ENCODE measurements at regions not wholly inside any gene's neighbourhood (a gene's known extent, or its start where the extent isn't known, plus 50 kb on each side); places are given as distances from the start of the nearest gene placed in this dataset.
A peak's percentile ranks its signal among the peaks of the same experiment; 100 is the strongest.

DNA sequence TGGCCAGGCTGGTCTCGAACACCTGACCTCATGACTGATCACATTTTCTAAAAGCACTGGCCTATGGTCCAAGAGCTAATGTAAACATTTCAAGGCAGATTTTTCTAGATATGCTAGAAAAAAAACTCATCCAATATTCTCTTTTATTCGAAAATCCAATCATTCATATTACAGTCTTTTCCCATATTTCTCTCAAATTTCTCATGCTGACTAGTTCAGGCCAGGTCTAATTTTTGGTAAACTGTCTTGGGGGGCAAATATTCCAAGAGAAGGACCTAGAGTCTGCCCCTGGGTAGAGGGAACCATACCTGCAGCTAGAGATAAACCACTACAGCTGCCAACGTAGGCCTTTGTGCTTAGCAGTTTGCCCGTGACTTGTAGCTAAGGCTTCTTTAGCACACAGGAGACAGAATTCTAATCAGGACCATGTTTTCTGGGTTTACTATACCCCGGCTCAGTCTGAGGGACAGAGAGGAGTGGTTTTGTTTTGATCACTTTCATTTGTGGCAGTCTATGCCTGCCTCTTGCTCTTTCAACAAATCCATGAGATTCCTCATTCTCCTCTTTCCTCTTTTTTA is 71.8 kb upstream of the CITED2 start (continued):
- TF ChIP-seq, protein P1, sequence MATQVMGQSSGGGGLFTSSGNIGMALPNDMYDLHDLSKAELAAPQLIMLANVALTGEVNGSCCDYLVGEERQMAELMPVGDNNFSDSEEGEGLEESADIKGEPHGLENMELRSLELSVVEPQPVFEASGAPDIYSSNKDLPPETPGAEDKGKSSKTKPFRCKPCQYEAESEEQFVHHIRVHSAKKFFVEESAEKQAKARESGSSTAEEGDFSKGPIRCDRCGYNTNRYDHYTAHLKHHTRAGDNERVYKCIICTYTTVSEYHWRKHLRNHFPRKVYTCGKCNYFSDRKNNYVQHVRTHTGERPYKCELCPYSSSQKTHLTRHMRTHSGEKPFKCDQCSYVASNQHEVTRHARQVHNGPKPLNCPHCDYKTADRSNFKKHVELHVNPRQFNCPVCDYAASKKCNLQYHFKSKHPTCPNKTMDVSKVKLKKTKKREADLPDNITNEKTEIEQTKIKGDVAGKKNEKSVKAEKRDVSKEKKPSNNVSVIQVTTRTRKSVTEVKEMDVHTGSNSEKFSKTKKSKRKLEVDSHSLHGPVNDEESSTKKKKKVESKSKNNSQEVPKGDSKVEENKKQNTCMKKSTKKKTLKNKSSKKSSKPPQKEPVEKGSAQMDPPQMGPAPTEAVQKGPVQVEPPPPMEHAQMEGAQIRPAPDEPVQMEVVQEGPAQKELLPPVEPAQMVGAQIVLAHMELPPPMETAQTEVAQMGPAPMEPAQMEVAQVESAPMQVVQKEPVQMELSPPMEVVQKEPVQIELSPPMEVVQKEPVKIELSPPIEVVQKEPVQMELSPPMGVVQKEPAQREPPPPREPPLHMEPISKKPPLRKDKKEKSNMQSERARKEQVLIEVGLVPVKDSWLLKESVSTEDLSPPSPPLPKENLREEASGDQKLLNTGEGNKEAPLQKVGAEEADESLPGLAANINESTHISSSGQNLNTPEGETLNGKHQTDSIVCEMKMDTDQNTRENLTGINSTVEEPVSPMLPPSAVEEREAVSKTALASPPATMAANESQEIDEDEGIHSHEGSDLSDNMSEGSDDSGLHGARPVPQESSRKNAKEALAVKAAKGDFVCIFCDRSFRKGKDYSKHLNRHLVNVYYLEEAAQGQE (IDR thresholded peaks at IDR 0.05; ENCODE audit: borderline replicate concordance) = no peak
- TF ChIP-seq, protein P1 (CRISPR knock-in tag; IDR thresholded peaks at IDR 0.05; ENCODE audit: low read depth) = no peak
- TF ChIP-seq, protein P2, sequence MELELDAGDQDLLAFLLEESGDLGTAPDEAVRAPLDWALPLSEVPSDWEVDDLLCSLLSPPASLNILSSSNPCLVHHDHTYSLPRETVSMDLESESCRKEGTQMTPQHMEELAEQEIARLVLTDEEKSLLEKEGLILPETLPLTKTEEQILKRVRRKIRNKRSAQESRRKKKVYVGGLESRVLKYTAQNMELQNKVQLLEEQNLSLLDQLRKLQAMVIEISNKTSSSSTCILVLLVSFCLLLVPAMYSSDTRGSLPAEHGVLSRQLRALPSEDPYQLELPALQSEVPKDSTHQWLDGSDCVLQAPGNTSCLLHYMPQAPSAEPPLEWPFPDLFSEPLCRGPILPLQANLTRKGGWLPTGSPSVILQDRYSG (tag; conservative IDR thresholded peaks at IDR 0.05; ENCODE audit: low read depth) = no peak
- TF ChIP-seq, protein P3, sequence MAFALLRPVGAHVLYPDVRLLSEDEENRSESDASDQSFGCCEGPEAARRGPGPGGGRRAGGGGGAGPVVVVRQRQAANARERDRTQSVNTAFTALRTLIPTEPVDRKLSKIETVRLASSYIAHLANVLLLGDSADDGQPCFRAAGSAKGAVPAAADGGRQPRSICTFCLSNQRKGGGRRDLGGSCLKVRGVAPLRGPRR (CRISPR knock-in tag; IDR thresholded peaks at IDR 0.05) = 0 out of 2 replicates have a peak, but pooled peaks have one; percentile 14
- 0 out of 2 replicates have a peak, but pooled peaks have one; percentile 50 for TF ChIP-seq HSF4 (CRISPR knock-in tag; IDR thresholded peaks at IDR 0.05; ENCODE audit: borderline replicate concordance)
- TF ChIP-seq, protein P4, sequence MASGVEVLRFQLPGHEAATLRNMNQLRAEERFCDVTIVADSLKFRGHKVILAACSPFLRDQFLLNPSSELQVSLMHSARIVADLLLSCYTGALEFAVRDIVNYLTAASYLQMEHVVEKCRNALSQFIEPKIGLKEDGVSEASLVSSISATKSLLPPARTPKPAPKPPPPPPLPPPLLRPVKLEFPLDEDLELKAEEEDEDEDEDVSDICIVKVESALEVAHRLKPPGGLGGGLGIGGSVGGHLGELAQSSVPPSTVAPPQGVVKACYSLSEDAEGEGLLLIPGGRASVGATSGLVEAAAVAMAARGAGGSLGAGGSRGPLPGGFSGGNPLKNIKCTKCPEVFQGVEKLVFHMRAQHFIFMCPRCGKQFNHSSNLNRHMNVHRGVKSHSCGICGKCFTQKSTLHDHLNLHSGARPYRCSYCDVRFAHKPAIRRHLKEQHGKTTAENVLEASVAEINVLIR (CRISPR knock-in tag; IDR thresholded peaks at IDR 0.05) = 0 out of 2 replicates have a peak, but pooled peaks have one; percentile 4
- TF ChIP-seq CXXC5 (CRISPR knock-in tag; IDR thresholded peaks at IDR 0.05) = peak; percentile 13; the same call in 1 of the 2 replicates
- TF ChIP-seq NR2C1 (IDR thresholded peaks at IDR 0.05) = no peak
- TF ChIP-seq NR2C1 (tag; IDR thresholded peaks at IDR 0.05) = 0 out of 2 replicates have a peak, but pooled peaks have one; percentile 12
- TF ChIP-seq ZNF507 (tag; conservative IDR thresholded peaks at IDR 0.05) = no peak
- TF ChIP-seq, protein P5, sequence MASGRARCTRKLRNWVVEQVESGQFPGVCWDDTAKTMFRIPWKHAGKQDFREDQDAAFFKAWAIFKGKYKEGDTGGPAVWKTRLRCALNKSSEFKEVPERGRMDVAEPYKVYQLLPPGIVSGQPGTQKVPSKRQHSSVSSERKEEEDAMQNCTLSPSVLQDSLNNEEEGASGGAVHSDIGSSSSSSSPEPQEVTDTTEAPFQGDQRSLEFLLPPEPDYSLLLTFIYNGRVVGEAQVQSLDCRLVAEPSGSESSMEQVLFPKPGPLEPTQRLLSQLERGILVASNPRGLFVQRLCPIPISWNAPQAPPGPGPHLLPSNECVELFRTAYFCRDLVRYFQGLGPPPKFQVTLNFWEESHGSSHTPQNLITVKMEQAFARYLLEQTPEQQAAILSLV (tag; IDR thresholded peaks at IDR 0.05) = 0 out of 2 replicates have a peak, but pooled peaks have one; percentile 32

All from K562 (cell line).